ENCODE measurements at regions not wholly inside any gene's neighbourhood (a gene's known extent, or its start where the extent isn't known, plus 50 kb on each side); places are given as distances from the start of the nearest gene placed in this dataset.

DNA sequence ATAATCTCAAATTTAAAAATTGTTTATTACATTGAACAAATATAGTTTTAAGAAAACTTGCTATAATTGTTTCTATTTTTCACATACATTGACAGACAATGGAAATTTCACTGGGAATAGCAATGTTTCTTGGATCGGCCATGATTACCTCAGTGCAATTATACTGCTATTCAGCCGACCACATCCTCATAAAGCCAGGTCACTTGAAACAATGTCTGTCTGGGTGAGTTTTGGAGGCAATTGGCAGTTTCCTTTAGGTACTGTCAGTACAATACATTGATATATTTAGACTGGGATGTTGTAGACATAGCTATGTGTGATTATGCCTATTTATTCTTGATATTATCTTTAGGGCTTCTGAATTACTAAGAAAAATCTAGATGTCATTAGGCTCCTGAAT is 89.5 kb upstream of the VEGFC start:
- DNase-seq (ENCODE audit: low read depth in 2 of 2): no peak
- no peak overlapping the region for H3K4me3 ChIP-seq (replicated peaks in 1 of 2; ENCODE audit: low read depth in 2 of 2, low read length in 2 of 2)
- TF ChIP-seq CTCF (IDR thresholded peaks at IDR 0.05; ENCODE audit: low read depth, low read length): no peak

DNA sequence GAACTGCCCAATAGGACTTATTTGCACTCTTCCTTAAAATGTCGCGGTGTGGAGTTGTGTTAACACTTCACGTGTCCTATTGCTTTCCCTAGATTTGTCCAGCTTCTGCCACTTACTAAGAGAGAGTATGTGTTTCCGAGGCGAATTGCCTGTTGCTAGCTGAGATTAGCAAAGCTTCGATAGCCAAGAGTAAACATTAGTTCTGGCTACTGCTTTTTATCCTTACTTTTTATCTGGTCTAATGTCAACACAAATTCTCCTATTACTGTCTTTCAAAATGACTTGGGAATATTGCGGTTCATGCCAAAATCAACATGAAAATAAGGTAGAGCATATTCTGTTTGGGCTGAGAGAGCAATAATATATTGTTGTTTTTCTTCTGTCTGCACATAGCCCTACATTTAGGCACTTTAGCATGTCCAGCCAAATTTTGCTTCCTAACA is 90.4 kb upstream of the VEGFC start:
- peak in 1 of 2 donors; percentile 14 for DNase-seq (ENCODE audit: low read depth in 2 of 2)
- peak overlapping the region in 1 of 2 donors; percentile 33 for H3K4me3 ChIP-seq (replicated peaks in 1 of 2; ENCODE audit: low read depth in 2 of 2, low read length in 2 of 2)
- TF ChIP-seq CTCF (IDR thresholded peaks at IDR 0.05; ENCODE audit: low read depth, low read length): no peak

DNA sequence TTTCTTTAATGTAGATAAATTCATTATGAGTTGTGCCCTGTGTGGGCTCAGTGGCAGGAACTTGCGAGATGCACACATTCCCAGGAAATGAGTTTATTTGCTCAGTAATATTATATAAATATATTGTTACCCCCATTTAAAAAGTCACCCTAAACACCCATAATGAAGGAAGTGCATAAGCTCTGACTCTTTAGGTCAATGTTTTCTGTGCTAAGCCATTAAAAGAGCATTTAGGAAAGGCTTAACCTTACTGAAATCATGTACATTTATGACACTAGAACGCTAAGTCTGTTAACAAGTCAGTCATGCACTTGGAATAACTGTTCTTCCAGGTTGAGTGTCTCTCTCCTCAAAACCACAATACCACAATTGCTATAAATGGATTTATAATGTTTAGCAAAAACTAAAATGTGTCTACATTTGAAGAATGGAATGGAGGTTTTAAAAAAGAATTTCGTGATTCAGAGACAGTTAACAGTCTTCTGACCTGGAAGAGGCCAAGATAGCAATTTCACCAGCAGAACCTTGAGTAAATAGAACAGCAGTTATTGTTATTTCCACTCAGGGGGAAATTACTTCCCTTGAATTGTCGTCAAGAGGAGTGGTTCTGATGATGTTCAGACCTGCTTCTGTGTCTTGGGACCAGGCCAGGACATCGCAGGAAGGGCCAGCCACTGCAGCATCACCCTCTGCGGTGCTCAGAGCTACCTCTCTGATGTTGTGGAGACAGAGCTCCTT is 91.1 kb upstream of the VEGFC start:
- H3K4me3 ChIP-seq (replicated peaks in 1 of 2; ENCODE audit: low read depth in 2 of 2, low read length in 2 of 2): peak overlapping the region in 1 of 2 donors; percentile 33
- TF ChIP-seq CTCF (IDR thresholded peaks at IDR 0.05; ENCODE audit: low read depth, low read length): no peak
- DNase-seq (ENCODE audit: low read depth in 2 of 2): peak; percentile 40 to 87

- no peak overlapping the region for H3K4me3 ChIP-seq (replicated peaks in 1 of 2; ENCODE audit: low read depth in 2 of 2, low read length in 2 of 2)
- TF ChIP-seq CTCF (IDR thresholded peaks at IDR 0.05; ENCODE audit: low read depth, low read length): no peak
- peak in 1 of 2 donors; percentile 34 for DNase-seq (ENCODE audit: low read depth in 2 of 2)
Observed at GRCh38 chr4:176885224-176885623, 92.5 kb upstream of the VEGFC start.

- TF ChIP-seq CTCF (IDR thresholded peaks at IDR 0.05; ENCODE audit: low read depth, low read length): no peak
- no peak for DNase-seq (ENCODE audit: low read depth in 2 of 2)
- no peak overlapping the region for H3K4me3 ChIP-seq (replicated peaks in 1 of 2; ENCODE audit: low read depth in 2 of 2, low read length in 2 of 2)
Observed at GRCh38 chr4:176886135-176886534, 93.4 kb upstream of the VEGFC start.

DNA sequence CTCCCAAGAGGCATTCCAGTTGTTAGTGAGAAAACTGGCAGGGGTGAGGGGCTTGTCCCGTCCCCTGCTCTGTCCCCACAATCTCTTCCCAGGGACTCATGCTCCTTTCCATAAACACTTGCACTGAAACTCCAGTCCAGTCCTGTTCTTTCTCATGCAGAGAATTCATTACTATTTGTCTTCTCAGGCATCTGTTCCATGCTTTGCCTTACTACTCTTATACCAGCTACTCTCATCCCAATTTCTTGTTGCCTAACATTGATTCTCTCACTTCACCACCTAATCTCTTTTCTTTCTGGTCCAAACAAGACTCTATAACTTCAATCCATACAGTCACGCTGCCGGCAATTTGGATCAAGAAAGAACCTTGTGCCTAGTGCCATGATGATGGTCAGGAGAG is 97.1 kb upstream of the VEGFC start:
- no peak for DNase-seq (ENCODE audit: low read depth in 2 of 2)
- no peak overlapping the region for H3K4me3 ChIP-seq (replicated peaks in 1 of 2; ENCODE audit: low read depth in 2 of 2, low read length in 2 of 2)
- no peak for TF ChIP-seq CTCF (IDR thresholded peaks at IDR 0.05; ENCODE audit: low read depth, low read length)

GRCh38 chr4:176894498-176894897 is 101.8 kb upstream of the VEGFC start:
- DNase-seq (ENCODE audit: low read depth in 2 of 2): no peak
- no peak for TF ChIP-seq CTCF (IDR thresholded peaks at IDR 0.05; ENCODE audit: low read depth, low read length)
- H3K4me3 ChIP-seq (replicated peaks in 1 of 2; ENCODE audit: low read depth in 2 of 2, low read length in 2 of 2): no peak overlapping the region
